Effector memory CD8-positive, alpha-beta T cell (primary cell): ENCODE measurements at regions not wholly inside any gene's neighbourhood (a gene's known extent, or its start where the extent isn't known, plus 50 kb on each side); places are given as distances from the start of the nearest gene placed in this dataset.
"Not testable (repeated sequence)": the region's sequence is repeated elsewhere in the genome, so short reads cannot be mapped to it uniquely, and the experiment has no call there.

Experiments used
- ATAC-seq: fragments of 150-1000 bp; cut with Tn5 transposase; replicated peaks from 2 replicates; pipeline ENCODE4 v1.10.0; 2021; ENCODE audit warnings: mild to moderate bottlenecking, moderate library complexity
- DNase-seq, 3 experiments: peaks; one replicate each; pipeline ENCODE4 v3.0.0; 2021
- H3K27ac Mint-ChIP-seq, 2 donors: one replicate each; pipeline ENCODE4 v1.8.0; 2022; ENCODE audit warnings: mild to moderate bottlenecking in 2 of 2, mixed read lengths in 2 of 2, moderate library complexity in 2 of 2
- H3K27me3 Mint-ChIP-seq, 2 donors: one replicate each; pipeline ENCODE4 v1.8.0; 2022; ENCODE audit warnings: mixed read lengths in 2 of 2
- H3K36me3 Mint-ChIP-seq: one replicate; pipeline ENCODE4 v1.8.0; 2022; ENCODE audit warnings: mild to moderate bottlenecking, moderate library complexity, mixed read lengths; ENCODE audit not compliant: insufficient read depth
- H3K4me1 Mint-ChIP-seq, 2 donors: one replicate each; pipeline ENCODE4 v1.8.0; 2022; ENCODE audit warnings: low read depth in 2 of 2, mixed read lengths in 2 of 2
- H3K4me3 Mint-ChIP-seq, 2 donors: one replicate each; pipeline ENCODE4 v1.8.0; 2022; ENCODE audit warnings: mild to moderate bottlenecking in 2 of 2, mixed read lengths in 2 of 2, moderate library complexity in 2 of 2
- H3K9me3 Mint-ChIP-seq, 2 donors: one replicate each; pipeline ENCODE4 v1.8.0; 2022; ENCODE audit warnings: mixed read lengths in 2 of 2

DNA sequence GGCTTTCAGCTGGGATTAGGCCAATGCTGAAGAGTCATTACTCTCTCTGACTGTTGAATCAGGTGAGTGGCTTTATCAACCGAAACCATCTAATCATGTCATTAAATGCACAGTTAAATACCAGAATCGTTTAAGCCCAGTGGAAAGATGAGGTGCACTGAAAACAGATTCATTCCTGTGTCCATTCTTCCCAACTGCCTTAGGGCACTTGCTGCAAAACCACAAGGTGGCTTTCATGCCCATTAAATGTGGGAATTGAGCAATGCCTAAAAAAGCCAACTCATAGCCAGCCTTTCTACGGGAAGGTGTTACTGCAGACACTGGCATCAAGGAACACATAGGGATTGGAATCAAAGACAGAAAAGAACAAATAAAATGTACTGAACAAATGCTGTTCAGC, 246.3 kb upstream of the NBPF12 start:
- DNase-seq, H3K9me3 Mint-ChIP-seq: not testable (repeated sequence)

DNA sequence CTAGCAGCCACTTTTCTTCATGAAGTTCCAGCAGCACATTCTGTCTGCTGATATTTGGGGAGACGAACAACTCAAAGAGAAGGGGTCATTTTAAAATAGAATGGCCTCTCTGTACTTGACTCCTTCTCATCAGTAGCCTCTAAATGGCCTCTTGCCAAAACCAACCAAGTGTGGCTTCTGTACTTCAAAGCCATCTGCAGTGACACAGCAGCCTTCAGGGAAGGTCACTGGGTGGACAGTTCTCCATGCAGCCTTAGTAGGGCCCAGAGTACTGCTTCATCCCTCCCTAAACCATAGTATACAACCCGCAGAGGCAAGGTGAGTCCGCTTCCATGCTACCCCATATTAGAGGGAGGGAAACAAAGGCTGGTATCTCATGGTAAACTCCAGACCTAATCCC, 249.2 kb upstream of the NBPF12 start:
- not testable (repeated sequence) for H3K4me1 Mint-ChIP-seq, H3K27ac Mint-ChIP-seq, DNase-seq, H3K36me3 Mint-ChIP-seq, H3K4me3 Mint-ChIP-seq, H3K27me3 Mint-ChIP-seq, H3K9me3 Mint-ChIP-seq, ATAC-seq

More for the DNA sequence above, 246.3 kb upstream of the NBPF12 start:
- not testable (repeated sequence) for H3K4me1 Mint-ChIP-seq, H3K36me3 Mint-ChIP-seq, H3K27ac Mint-ChIP-seq, H3K4me3 Mint-ChIP-seq, H3K27me3 Mint-ChIP-seq, ATAC-seq

DNA sequence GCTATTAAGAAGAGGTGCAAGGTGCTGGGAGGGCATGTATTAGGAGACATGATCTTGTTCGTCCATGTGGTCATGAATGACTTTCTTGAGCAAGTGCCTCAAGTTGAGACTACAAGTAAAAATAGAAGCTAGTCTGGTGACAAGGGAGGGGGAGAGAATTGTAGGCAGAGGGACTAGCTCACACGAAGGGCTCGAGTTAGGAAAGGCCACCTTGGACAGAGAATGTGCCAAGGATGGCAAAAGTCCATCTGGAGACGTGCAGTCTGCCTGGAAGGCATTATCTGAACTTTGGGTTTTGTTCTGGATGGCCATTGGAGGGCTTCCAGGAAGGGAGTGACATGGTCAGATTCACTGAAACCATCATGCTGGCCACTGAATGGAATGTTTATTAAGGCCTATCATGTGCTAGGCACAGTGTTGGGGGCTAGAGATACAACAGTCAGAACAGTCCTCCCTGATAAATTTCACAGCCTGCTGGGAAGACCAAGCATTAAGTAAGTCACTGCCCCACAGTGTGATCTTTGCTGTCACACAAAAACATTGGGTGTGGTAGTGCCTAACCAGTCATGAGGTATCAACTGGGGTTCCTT, 251.3 kb upstream of the NBPF12 start:
- ATAC-seq, DNase-seq, H3K36me3 Mint-ChIP-seq, H3K4me1 Mint-ChIP-seq, H3K4me3 Mint-ChIP-seq, H3K9me3 Mint-ChIP-seq, H3K27ac Mint-ChIP-seq, H3K27me3 Mint-ChIP-seq: not testable (repeated sequence)

DNA sequence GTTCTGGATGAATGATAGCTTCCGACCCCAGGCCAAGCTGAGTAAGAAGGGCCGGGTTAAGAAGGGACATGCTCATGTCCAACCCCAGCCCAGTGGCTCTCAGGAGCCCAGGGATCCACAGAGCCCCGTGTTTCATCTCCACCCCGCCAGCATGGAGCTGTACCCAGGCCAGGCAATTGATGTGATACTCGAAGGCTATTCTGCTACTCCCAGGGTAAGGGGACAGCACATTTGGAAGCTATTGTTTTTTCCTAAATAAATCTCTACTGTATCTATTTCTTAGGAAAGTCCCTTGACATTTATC, 255.0 kb upstream of the NBPF12 start:
- H3K36me3 Mint-ChIP-seq, H3K27me3 Mint-ChIP-seq, H3K4me1 Mint-ChIP-seq, H3K9me3 Mint-ChIP-seq, DNase-seq, ATAC-seq, H3K27ac Mint-ChIP-seq, H3K4me3 Mint-ChIP-seq: not testable (repeated sequence)

DNA sequence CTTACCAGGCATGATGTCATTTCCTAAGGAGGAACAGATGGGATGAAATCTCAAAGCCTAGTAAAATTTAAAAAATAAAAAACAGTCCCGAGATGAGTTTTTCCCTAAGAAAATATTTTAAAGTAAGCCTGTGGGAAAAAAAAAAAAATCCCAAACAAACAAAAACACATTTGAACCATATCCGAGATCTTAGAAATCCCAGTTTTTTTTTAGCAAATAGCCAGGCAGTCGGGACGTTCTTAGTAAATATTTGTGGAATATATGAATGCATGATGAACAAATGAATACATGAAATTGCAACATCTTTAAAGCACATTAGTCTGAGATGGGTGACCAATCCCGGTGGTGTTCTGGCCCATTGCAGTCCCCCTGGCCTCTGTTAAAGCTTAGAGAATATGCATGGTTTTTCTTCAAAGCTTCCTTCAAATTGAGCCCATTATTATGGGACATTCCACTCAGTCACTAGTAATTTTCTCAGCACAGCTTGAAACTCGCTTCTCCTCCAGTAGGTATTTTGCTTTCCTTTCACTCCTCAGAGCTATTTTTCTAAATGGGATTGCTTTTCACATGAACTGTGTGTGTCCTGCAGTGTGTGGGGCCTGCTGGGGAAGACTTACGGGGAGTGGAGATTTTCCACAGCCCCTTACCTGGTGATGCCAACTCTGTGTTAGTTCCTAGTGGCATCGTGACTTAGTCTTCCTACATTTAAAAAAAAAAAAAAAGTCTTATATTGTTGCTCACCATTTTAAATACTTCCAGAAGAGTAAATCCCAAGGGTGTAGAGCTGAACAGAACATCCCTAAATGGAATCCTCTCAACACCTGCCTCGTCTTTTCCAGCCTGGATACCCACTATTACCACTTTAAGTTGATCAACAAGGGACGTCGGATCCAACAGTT, 255.6 kb upstream of the NBPF12 start:
- not testable (repeated sequence) for DNase-seq, H3K4me1 Mint-ChIP-seq, H3K36me3 Mint-ChIP-seq, H3K27ac Mint-ChIP-seq, ATAC-seq, H3K9me3 Mint-ChIP-seq, H3K27me3 Mint-ChIP-seq, H3K4me3 Mint-ChIP-seq

DNA sequence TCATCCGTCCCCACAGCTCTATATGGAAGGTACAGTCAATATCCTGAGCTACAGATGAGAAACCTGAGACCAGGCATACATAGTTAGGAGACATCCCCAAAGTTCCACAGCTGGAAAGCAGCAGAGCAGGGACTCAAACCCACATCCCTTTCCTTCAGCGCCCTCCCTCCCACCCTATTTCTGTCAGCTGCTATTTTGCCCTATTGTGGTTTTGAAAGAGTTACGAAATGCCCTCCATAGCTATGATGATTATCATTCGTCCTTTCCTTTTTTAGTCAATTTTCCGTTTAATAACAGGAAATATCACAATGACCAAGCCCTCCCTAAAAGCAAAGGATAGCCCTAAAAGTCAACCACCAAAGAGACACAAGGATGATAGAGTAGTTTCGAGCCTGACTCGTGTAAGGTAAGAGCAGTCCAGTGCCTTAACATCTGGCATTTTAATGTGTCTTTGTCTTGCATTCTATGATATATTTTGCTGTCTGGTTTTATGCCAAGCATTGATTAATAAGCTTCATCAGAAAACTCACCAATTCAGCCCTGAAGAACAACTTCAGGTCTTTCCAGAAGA, 264.3 kb upstream of the NBPF12 start:
- not testable (repeated sequence) for H3K9me3 Mint-ChIP-seq, DNase-seq, H3K4me1 Mint-ChIP-seq, H3K27ac Mint-ChIP-seq, H3K4me3 Mint-ChIP-seq, ATAC-seq, H3K27me3 Mint-ChIP-seq, H3K36me3 Mint-ChIP-seq

DNA sequence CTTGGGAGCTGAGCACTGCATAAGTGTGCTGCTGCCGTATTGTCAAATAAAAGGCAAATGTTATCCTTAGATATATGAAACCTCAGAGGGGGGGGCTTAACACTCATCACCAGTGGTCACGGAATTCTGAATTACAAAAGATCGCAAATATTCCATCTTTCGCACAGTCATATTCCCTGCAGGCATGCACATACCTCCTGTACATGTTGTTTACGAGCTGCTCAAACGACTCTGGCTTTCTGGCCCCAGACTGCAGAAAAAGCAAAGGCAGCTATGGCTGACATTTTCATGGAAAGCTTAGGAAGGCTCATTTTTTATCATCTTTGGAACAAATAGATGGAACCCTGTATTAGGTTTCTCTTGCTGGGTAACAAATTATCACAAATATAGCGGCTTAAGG, 265.5 kb upstream of the NBPF12 start:
- not testable (repeated sequence) for H3K36me3 Mint-ChIP-seq

DNA sequence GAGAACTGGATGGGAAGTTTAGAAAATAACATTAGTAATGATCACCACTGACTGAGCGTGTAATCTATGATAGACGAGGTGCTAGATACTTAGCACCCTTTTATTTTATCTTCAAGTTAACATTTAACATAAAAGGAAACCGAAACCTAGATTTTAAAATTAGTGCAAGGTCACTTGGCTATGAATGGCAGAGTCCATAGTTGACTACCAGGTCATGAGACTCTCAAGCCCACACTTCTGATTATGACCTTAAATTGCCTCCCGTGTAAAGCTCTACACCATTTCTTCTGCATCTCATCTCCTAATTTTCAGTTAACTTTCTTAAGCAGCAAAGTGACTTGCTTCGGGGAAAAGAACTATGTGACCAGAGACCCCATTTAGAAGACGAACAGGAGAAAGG, 266.5 kb upstream of the NBPF12 start:
- peaks cover 9 to 11% of the 10 kb centered on the region in 2 donors for H3K27me3 Mint-ChIP-seq
- H3K4me3 Mint-ChIP-seq, H3K4me1 Mint-ChIP-seq, H3K36me3 Mint-ChIP-seq, H3K9me3 Mint-ChIP-seq, ATAC-seq, DNase-seq, H3K27ac Mint-ChIP-seq: not testable (repeated sequence)

More for the DNA sequence above, 265.5 kb upstream of the NBPF12 start:
- ATAC-seq, DNase-seq, H3K4me1 Mint-ChIP-seq, H3K27ac Mint-ChIP-seq, H3K9me3 Mint-ChIP-seq, H3K4me3 Mint-ChIP-seq: not testable (repeated sequence)
- H3K27me3 Mint-ChIP-seq, result peaks cover 9 to 11% of the 10 kb centered on the region in 2 donors

DNA sequence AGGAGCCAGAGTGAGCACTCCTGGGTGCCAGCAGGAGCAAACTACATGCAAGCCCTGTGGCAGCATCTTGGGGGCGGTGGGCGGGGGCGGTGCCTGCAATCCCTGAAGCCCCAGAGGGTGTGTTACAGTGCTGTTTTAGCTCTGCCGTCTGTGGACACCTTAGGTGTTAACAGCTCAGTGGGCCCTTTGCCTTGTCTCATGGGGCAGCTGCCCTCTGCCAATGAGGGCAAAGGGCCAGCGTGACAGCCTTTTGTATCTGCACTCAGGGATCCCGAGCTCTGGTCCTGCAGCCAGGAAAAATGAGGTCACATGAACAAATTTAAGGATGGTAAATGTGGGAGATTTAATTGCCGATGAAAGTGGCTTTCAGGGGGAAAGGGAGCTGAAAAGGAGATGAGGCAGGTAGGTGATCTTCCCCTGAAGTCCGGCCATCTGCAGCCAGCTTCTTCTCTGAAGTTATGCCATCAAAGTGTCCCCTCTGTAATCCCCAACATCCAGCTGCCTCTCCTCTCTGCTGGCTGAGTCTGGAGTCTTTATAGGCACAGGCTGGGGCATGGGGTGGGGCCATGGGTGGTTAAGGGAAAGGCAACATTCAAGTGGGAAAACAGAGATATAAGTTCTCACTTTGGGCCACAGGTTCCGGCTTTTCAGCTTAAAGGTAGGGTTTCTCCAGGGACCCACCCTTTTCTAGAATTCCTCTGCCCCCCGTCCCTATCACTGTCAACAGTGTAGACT, 267.1 kb upstream of the NBPF12 start:
- H3K27ac Mint-ChIP-seq, H3K4me1 Mint-ChIP-seq, DNase-seq, H3K4me3 Mint-ChIP-seq, H3K36me3 Mint-ChIP-seq, ATAC-seq, H3K9me3 Mint-ChIP-seq: not testable (repeated sequence)
- peaks cover 9 to 11% of the 10 kb centered on the region in 2 donors for H3K27me3 Mint-ChIP-seq

DNA sequence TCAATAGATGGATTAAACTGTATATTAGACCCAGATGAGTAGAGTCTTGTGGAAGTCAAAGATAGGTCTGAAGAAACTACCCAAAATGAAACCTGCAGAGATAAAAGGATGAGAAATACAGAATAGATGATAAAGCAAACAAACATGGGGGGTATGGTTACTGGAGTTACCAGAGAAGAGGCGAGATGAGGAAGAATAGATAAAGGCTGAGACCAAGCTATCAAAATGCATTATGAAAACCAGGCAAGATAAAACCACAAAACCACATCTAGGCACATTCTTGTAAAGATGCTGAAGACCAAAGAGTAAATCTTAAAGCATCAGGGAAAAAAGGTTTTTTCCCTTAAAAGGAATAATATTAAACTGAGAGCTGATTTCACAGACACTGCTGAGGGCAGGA, 271.8 kb upstream of the NBPF12 start:
- H3K27me3 Mint-ChIP-seq, result peaks cover 8 to 11% of the 10 kb centered on the region in 2 donors
- not testable (repeated sequence) for H3K9me3 Mint-ChIP-seq, DNase-seq, H3K4me3 Mint-ChIP-seq, ATAC-seq, H3K4me1 Mint-ChIP-seq, H3K27ac Mint-ChIP-seq, H3K36me3 Mint-ChIP-seq

DNA sequence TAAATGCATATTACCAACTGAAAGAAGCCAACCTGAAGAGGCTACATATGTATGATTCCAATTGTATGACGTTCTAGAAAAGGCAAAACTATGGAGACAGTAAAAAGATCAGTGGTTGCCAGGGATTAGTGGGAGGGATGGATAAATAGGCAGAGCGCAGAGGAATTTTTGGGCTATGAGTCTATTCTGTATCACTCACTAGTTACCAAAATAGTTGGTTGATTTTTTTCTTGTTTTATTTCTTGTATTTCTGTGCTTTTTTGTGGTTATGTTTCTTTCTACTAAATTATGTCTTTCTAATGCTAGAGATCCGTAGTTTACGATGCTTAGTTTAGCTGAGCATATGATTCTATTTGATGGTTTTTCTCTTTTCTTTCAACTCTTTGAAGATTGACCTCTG, 277.9 kb upstream of the NBPF12 start:
- H3K4me1 Mint-ChIP-seq, ATAC-seq, H3K9me3 Mint-ChIP-seq, H3K4me3 Mint-ChIP-seq, H3K36me3 Mint-ChIP-seq, H3K27ac Mint-ChIP-seq, DNase-seq, H3K27me3 Mint-ChIP-seq: not testable (repeated sequence)

DNA sequence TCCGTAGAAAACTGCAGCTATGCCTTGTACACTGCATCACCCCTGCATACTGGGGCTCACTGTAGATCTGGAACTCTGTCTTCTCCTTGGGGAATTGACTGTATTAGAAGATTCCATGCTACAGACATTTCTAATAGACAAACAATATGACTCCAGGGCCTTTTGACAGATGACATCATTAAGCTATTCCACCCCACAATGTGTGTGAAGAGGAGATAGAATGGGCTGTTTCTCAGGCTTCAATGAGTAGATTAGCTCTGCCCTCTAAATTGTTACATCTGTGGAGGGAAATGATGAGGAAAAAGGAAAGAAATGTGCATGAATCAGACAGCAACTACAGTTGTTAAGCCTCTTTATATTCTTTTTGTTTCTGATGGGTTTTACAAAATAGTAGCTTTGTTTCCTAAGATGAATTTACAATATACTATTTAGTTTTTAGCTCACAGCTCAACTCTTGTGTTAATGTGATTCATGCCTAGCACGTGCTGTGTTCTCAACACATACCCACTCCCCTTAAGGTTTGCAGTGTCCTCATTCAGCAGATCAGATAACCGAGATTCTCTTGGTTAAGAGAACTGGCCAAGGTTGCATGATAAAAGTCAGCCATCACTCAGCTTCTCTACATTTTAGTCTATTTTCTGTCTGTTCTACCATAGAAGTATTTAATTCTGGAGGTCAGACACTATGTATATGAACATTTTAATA, 281.6 kb upstream of the NBPF12 start:
- H3K36me3 Mint-ChIP-seq, H3K4me1 Mint-ChIP-seq, H3K27ac Mint-ChIP-seq, H3K27me3 Mint-ChIP-seq, H3K4me3 Mint-ChIP-seq, ATAC-seq, DNase-seq, H3K9me3 Mint-ChIP-seq: not testable (repeated sequence)

DNA sequence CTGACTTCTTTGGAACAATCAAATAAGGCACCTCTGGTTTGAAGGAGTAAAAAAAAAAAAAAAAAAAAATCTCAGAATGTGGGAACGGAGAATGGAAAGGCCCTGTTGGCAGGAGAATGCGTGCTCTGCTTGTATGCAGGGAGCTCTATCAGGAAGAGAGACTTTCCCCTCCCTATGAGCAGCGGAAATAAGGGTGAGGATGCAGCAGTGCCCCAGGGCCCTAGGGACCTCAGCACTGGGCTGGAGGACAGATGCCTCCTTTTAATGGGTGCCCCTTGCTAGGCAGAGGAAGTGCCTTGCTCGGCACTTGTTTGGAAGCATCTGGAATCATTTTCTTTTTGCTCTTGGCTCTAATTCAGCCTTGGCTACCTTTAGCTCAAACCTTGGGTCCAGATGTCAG, 283.4 kb upstream of the NBPF12 start:
- not testable (repeated sequence) for H3K4me1 Mint-ChIP-seq, DNase-seq, H3K27me3 Mint-ChIP-seq

More for the DNA sequence above, 283.4 kb upstream of the NBPF12 start:
- not testable (repeated sequence) for H3K36me3 Mint-ChIP-seq, H3K9me3 Mint-ChIP-seq, H3K27ac Mint-ChIP-seq, H3K4me3 Mint-ChIP-seq, ATAC-seq
